Neural crest cell (in vitro differentiated cells): ENCODE measurements at regions not wholly inside any gene's neighbourhood (a gene's known extent, or its start where the extent isn't known, plus 50 kb on each side); places are given as distances from the start of the nearest gene placed in this dataset.

ENCODE experiments used
- DNase-seq: peaks from one replicate; pipeline ENCODE4 v3.0.0; 2021; ENCODE audit warnings: low read depth, mixed read lengths, low spot score
- H3K27ac Mint-ChIP-seq: one replicate; pipeline ENCODE4 v1.8.0; 2021; ENCODE audit warnings: mild to moderate bottlenecking, mixed read lengths; ENCODE audit not compliant: unreplicated experiment
- H3K27me3 Mint-ChIP-seq: 2 replicates; pipeline ENCODE4 v1.8.0; 2021; ENCODE audit warnings: low read depth, mild to moderate bottlenecking, mixed read lengths
- H3K36me3 Mint-ChIP-seq: 2 replicates; pipeline ENCODE4 v1.8.0; 2021; ENCODE audit warnings: low read depth, mild to moderate bottlenecking, mixed read lengths
- H3K4me1 Mint-ChIP-seq: 2 replicates; pipeline ENCODE4 v1.8.0; 2021; ENCODE audit warnings: mixed read lengths
- H3K4me3 Mint-ChIP-seq: one replicate; pipeline ENCODE4 v1.8.0; 2021; ENCODE audit warnings: mild to moderate bottlenecking, mixed read lengths
- H3K9me3 Mint-ChIP-seq: 2 replicates; pipeline ENCODE4 v1.8.0; 2021; ENCODE audit warnings: mixed read lengths
- TF ChIP-seq, protein P1 (sequence below): fragments of 200-600 bp; sonication (generic); conservative IDR thresholded peaks from 2 replicates; pipeline ENCODE4 v1.5.0; 2021; ENCODE audit warnings: antibody characterized with exemption, mild to moderate bottlenecking

DNA sequence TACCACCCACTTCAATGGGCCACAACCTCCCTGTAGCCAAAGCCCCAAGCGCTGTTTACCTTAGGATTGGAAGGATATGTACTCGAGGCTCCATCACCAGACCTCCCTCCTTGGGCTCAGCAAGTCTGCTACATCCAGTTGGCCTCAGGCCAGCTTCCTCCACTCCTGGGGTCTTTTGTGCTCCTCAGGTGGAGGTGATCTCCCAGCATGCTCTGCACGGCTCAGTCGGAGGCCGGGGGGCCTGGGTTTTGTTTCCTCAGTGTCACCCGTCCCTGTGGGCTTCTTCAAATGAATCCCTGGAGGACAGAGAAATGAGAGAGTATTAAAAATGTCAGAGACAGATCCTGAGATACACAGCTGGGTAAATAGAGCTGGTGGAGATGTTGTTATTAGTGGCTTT, 723.1 kb upstream of the TBX3 start:
- Mint-ChIP-seq H3K27ac (no peak overlapping the region), H3K27me3 (peaks cover 17% of the 10 kb centered on the region), H3K36me3 (no peaks in the 10 kb centered on the region), H3K9me3 (no peaks in the 10 kb centered on the region), H3K4me1 (peaks cover 2% of the 10 kb centered on the region), H3K4me3 (no peak overlapping the region)
- DNase-seq = no peak
- TF ChIP-seq, protein P1, sequence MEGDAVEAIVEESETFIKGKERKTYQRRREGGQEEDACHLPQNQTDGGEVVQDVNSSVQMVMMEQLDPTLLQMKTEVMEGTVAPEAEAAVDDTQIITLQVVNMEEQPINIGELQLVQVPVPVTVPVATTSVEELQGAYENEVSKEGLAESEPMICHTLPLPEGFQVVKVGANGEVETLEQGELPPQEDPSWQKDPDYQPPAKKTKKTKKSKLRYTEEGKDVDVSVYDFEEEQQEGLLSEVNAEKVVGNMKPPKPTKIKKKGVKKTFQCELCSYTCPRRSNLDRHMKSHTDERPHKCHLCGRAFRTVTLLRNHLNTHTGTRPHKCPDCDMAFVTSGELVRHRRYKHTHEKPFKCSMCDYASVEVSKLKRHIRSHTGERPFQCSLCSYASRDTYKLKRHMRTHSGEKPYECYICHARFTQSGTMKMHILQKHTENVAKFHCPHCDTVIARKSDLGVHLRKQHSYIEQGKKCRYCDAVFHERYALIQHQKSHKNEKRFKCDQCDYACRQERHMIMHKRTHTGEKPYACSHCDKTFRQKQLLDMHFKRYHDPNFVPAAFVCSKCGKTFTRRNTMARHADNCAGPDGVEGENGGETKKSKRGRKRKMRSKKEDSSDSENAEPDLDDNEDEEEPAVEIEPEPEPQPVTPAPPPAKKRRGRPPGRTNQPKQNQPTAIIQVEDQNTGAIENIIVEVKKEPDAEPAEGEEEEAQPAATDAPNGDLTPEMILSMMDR = no peak

- TF ChIP-seq, protein P1 = no peak
- Mint-ChIP-seq H3K4me1 (no peaks in the 10 kb centered on the region), H3K27me3 (peaks cover 4% of the 10 kb centered on the region), H3K36me3 (no peaks in the 10 kb centered on the region), H3K4me3 (no peak overlapping the region), H3K27ac (no peak overlapping the region), H3K9me3 (no peaks in the 10 kb centered on the region)
- no peak for DNase-seq
Measured at GRCh38 chr12:115405471-115405860, 721.5 kb upstream of the TBX3 start.

DNA sequence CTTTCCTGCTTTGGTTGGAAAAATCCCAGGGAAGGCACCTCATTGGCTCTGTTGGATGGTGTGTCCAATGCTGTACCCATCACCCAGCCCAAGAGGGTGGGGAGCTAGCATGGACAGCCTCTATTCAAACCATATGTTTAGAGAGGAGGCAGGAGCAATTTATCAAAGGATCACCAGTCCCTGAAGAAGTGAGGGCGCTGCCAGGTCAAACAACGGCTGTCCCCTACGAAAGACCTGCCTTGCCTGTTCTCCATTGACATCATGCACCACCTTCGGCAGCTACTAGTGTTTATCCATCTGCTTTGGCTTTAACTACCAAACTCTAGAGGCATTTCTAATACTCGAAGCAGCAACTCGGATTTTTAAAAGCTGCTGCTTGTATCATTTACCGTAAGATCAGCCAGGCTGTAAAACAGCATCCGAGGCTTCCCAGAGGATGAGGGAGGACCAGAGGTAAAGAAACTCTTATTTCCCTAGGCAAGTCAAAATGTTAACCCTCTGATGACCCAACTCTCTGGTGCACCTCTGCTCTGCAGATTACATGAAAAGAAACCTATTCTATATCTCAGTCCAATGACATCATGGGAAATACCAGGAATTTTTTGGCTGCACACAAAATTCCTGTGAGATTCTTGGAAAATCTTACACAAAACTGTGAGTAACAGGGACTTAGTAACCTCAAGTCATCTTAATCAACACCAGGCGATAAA, 720.9 kb upstream of the TBX3 start:
- Mint-ChIP-seq H3K27ac (no peak overlapping the region), H3K4me1 (no peaks in the 10 kb centered on the region), H3K9me3 (no peaks in the 10 kb centered on the region), H3K27me3 (peaks cover 2% of the 10 kb centered on the region), H3K36me3 (no peaks in the 10 kb centered on the region), H3K4me3 (no peak overlapping the region)
- TF ChIP-seq, protein P1 = no peak
- no peak for DNase-seq

DNA sequence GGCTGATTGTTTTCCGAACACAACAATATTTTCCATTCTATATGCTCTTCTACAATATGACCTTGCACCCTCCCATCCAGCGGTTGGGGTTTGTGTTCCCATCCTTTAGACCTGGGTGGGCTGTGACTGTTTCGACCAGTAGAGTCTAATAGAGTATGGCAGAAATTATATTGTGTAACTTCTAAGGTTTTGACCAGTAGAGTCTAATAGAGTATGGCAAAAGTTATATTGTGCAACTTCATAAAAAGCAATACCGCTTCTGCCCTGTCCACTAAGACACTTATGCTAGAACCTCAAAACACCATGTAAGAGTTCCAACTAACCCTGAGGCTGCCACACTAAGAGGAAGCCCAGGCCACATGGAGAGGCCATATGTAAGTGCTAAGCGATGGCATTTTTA, 719.7 kb upstream of the TBX3 start:
- no peak overlapping the region for H3K27ac Mint-ChIP-seq
- no peaks in the 10 kb centered on the region for H3K27me3 Mint-ChIP-seq
- no peak overlapping the region for H3K4me3 Mint-ChIP-seq
- H3K9me3 Mint-ChIP-seq = no peaks in the 10 kb centered on the region
- no peaks in the 10 kb centered on the region for H3K36me3 Mint-ChIP-seq
- TF ChIP-seq, protein P1 = no peak
- no peaks in the 10 kb centered on the region for H3K4me1 Mint-ChIP-seq
- no peak for DNase-seq

DNA sequence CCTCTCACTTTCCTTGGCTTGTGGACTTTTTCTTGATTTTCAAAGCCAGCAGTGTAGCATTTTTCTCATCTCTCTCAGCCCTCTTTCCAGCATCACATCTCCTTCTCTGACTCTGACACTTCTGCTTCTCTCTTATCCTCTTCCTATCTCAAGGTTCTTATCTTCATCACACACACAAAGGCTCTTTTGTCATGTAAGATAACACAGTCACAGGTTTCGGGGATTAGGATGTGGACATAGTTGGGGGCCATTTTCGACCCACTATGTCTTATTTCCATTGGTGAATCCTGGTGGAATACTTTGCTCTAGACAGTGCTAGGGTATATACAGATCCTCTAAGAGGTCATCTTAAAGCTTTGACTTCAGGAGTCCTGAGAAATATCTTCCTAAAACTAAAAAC, 719.3 kb upstream of the TBX3 start:
- Mint-ChIP-seq H3K4me1 (no peaks in the 10 kb centered on the region), H3K9me3 (no peaks in the 10 kb centered on the region), H3K27me3 (no peaks in the 10 kb centered on the region), H3K36me3 (no peaks in the 10 kb centered on the region), H3K27ac (no peak overlapping the region), H3K4me3 (no peak overlapping the region)
- DNase-seq = no peak
- TF ChIP-seq, protein P1 = no peak
